ENCODE measurements at regions not wholly inside any gene's neighbourhood (a gene's known extent, or its start where the extent isn't known, plus 50 kb on each side); places are given as distances from the start of the nearest gene placed in this dataset.

DNA sequence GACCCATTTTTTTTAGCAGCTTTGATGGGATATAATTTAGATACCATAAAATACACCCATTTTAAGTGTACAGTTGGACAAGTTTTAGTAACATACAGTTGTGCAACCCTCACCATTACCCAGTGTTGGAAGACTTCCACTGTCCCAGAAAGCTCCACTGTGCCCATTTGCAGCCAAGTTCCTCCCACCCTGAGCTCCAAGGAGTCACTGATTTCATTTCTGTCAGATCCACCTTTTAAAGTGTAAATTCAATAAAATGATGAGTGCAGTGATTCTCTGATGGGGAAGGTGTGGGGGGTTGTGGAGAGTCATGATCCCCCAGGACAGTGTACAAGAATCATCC is 93.2 kb upstream of the IGF1R start:
- POLR2A ChIA-PET: no interaction called here
- Histone ChIP-seq H3K9ac (ENCODE audit: low read length) (no peak overlapping the region), H3K9me3 (ENCODE audit: control insufficient read depth in 1 of 2, insufficient read depth in 1 of 2, low read depth in 1 of 2, low read length in 2 of 2) (no peaks in the 10 kb centered on the region), H3K27me3 (ENCODE audit: insufficient read depth, low read length) (peaks cover 5% of the 10 kb centered on the region; the same call in 1 of the 2 replicates), H3K79me2 (ENCODE audit: insufficient read depth, low read length) (no peaks in the 10 kb centered on the region), H3K4me1 (ENCODE audit: control insufficient read depth in 1 of 2, insufficient read depth in 2 of 2, low read length in 2 of 2) (no peaks in the 10 kb centered on the region), H3K4me2 (ENCODE audit: low read length) (no peak overlapping the region), H4K20me1 (ENCODE audit: insufficient read depth) (no peaks in the 10 kb centered on the region), H3K36me3 (ENCODE audit: control insufficient read depth in 1 of 2, insufficient read depth in 2 of 2, low read length in 2 of 2) (no peaks in the 10 kb centered on the region), H3K9me2 (ENCODE audit: insufficient read depth) (no peaks in the 10 kb centered on the region), H3K4me3 (replicated peaks in 1 of 2; ENCODE audit: low read depth in 1 of 2, low read length in 2 of 2) (no peak overlapping the region), H3K27ac (ENCODE audit: low read depth, low read length) (no peak overlapping the region), H2AFZ (ENCODE audit: low read depth, low read length, poor library complexity, severe bottlenecking) (no peak overlapping the region)
- BruUV-seq (replicated peaks): no TSS peak
- RAD21 ChIA-PET (ENCODE audit: low non-redundant PET in 1 of 2, low total read pairs in 2 of 2, uncharacterized antibody in 2 of 2, unreplicated experiment in 2 of 2): no interaction called here
- ATAC-seq (no peak), DNase-seq (ENCODE audit: low read depth, low spot score) (no peak)
- no peak for TF ChIP-seq YY1 (IDR thresholded peaks at IDR 0.05; ENCODE audit: extremely low read depth, insufficient replicate concordance, low read depth, low read length)
- TF ChIP-seq JUND (IDR thresholded peaks at IDR 0.05): no peak
- TF ChIP-seq, protein P1, sequence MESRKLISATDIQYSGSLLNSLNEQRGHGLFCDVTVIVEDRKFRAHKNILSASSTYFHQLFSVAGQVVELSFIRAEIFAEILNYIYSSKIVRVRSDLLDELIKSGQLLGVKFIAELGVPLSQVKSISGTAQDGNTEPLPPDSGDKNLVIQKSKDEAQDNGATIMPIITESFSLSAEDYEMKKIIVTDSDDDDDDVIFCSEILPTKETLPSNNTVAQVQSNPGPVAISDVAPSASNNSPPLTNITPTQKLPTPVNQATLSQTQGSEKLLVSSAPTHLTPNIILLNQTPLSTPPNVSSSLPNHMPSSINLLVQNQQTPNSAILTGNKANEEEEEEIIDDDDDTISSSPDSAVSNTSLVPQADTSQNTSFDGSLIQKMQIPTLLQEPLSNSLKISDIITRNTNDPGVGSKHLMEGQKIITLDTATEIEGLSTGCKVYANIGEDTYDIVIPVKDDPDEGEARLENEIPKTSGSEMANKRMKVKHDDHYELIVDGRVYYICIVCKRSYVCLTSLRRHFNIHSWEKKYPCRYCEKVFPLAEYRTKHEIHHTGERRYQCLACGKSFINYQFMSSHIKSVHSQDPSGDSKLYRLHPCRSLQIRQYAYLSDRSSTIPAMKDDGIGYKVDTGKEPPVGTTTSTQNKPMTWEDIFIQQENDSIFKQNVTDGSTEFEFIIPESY (IDR thresholded peaks at IDR 0.05; ENCODE audit: extremely low read depth, insufficient replicate concordance, low read length): no peak
- no peak for TF ChIP-seq EZH2phosphoT487 (IDR thresholded peaks at IDR 0.05; ENCODE audit: borderline replicate concordance)
- TF ChIP-seq, protein P2, sequence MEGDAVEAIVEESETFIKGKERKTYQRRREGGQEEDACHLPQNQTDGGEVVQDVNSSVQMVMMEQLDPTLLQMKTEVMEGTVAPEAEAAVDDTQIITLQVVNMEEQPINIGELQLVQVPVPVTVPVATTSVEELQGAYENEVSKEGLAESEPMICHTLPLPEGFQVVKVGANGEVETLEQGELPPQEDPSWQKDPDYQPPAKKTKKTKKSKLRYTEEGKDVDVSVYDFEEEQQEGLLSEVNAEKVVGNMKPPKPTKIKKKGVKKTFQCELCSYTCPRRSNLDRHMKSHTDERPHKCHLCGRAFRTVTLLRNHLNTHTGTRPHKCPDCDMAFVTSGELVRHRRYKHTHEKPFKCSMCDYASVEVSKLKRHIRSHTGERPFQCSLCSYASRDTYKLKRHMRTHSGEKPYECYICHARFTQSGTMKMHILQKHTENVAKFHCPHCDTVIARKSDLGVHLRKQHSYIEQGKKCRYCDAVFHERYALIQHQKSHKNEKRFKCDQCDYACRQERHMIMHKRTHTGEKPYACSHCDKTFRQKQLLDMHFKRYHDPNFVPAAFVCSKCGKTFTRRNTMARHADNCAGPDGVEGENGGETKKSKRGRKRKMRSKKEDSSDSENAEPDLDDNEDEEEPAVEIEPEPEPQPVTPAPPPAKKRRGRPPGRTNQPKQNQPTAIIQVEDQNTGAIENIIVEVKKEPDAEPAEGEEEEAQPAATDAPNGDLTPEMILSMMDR (IDR thresholded peaks at IDR 0.05 in 2 of 3, conservative IDR thresholded peaks at IDR 0.05 in 1 of 3; ENCODE audit: borderline replicate concordance in 1 of 3, insufficient read depth in 1 of 3, low read depth in 2 of 3, low read length in 2 of 3): no peak
- TF ChIP-seq FOSL1 (IDR thresholded peaks at IDR 0.05; ENCODE audit: low read depth): no peak
- TF ChIP-seq POLR2AphosphoS5 (IDR thresholded peaks at IDR 0.05; ENCODE audit: low read depth, low read length): no peak
- TF ChIP-seq CBX3 (IDR thresholded peaks at IDR 0.05; ENCODE audit: low read depth): no peak
- TF ChIP-seq ZNF274 (IDR thresholded peaks at IDR 0.05; ENCODE audit: low read depth, low read length): no peak
- intact Hi-C loops (cut with micrococcal nuclease): no loop called here
- CTCF ChIA-PET: no interaction called here
